Right kidney (tissue), 1 donor: ENCODE measurements at regions not wholly inside any gene's neighbourhood (a gene's known extent, or its start where the extent isn't known, plus 50 kb on each side); places are given as distances from the start of the nearest gene placed in this dataset.

Experiments
- DNase-seq: peaks from one replicate; pipeline ENCODE4 v3.0.0-alpha.2; 2016

DNA sequence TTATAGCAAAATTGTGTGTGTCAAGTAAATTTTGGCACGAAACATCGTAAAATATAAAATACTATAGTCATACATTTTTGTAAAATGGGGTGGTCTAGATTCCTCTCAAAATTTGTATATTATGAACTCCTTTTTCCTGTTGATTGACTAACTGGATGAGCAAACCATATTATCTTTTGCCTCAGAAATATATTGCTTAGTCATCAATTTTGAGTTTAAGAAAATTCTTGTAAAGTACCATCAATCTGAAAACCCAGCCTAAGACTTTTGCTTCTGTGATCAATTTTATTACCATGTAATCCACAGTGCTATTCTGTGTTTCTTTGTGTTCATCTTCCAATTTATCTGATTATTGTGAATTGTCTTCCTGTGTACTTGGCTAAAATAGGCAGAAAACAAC, 98.0 kb upstream of the PCDH18 start:
- no peak for DNase-seq

DNA sequence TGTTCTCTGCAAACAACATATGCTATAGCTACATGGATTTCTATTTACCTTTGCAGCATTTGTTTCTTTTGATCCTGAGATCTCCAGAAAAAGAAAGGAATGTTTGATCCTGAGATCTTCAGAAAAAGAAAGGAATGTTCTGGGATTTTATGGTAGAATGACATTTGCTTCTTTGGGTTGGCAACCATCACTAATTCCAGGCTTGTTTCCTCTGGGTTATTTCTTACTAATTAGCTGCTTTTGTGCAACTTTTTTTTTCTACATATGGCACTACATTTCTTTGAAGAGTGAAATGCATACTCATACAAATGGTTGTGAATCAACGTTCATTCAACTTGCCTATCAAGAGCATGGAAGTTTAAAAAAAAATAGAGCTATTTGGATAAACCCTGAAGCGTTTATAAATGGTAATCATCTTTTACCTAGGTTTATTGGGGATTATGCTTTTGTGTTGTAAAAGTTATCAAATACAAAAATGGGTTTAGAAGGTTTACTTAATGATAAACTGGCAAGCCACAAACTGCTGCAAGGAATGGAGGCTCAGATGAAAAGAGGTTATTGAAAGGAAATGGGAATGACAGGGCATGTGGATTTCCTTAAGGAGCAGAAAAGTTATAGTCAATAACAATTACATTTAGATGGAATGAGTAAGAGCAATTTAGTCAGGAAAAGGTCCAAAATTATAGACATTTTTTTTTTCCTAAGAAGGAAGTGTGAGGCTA, 95.6 kb upstream of the PCDH18 start:
- DNase-seq: no peak

DNA sequence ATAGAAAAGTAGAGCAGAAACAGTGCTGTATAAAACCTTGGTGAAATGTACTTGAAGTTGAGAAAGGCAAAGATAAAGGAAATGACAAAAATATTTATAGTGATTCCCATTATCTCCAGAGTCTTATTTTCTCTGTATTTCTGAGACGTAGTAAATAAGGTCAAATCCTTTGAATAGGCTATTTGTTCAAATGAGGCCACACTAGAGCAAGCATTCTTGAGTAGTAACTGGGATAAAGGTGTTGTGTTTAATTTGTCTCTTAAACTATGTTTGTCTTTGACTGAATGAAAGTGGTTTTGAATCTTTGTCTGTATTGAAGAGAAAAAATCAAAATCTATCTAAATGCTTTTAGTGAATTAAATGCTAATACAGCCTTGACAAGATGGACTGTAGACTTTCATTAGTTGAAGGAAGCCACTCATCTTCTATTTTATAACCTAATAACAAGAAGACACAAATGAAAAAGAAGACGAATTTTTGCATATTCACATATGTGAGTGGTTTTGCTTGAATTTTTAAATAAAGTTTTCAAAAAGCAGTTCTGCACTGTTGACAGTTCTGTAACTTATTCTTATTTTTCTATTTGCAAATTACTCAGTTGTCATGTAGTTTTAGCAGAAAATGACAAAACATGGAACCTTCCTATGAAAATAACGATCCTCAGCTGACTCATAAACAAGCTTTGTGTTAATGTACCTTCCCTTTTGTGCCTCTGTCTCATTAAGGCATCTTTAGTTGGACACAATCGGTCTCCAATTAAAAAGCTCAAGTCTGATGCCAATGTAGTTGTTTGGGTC, 94.8 kb upstream of the PCDH18 start:
- DNase-seq: no peak

- DNase-seq: no peak
These were observed 90.7 kb upstream of the PCDH18 start for GRCh38 chr4:137623013-137623412.

DNA sequence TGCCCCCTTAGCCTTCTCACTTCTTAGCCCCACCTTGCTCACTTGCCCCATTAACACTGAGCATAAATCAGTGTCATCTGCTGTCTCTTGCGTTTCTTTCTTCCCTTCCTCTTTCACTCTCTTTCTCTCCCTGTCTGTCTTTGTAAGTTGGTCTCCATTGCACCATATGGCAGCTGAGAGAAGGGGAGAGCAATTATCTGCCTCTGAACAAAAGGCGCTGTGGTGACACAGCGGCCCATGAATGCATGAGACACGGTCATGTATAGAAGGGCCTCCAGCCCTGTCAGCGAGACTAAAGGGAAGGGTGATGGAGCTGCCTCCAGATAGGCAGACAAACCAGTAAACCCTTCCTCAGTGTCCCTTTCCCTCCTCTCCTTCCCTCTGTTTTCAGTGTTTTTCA, 88.8 kb upstream of the PCDH18 start:
- DNase-seq: peak; percentile 32

DNA sequence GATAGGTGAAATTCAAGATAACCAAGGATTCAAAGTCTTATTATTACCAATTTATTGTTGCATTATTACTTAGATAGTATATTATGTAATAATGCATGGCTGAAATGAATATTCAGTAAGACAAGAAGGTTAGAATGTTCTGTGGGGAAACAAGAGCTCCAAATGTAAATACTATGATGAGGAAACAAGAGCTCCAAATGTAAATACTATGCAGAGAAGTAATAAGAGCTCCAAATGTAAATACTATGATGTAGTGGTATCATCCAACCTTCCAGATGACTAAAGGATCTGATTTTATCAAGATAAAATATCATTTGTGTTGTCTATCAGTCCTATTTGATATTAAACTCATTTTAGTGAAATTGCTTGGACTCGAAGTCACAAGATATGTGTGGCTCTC, 82.2 kb upstream of the PCDH18 start:
- no peak for DNase-seq

DNA sequence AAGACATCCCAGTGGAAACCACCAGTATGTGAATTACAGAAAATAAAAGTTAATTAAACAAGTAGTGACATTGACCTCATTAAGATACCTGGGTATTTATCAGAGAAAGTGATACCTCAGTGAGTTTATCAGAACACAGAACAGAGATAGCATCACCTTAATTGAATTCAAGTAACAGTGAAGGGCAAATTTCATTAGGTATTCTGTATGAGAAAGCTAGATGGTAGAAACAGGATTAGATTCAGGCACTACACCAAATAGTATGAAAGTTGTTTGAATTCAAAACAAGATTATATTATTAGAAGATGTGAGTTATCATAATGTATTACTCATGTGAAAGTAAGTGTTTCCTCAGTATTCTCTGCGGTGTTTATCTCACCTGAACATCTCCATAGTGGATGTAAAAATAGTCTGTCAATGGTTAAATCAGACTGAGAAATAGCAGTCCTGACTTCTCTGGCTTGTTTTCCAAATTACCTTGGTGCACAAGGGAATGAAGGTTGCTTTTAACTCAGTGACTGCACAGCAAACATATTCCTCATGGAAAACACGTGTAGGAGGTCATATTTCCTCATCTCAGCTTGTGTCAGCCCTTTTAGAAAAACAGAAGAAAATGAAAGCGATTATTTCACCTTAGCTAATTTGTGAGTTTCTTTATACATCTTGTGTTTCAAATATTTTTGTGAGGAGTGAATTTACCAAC, 79.9 kb upstream of the PCDH18 start:
- DNase-seq: no peak

DNA sequence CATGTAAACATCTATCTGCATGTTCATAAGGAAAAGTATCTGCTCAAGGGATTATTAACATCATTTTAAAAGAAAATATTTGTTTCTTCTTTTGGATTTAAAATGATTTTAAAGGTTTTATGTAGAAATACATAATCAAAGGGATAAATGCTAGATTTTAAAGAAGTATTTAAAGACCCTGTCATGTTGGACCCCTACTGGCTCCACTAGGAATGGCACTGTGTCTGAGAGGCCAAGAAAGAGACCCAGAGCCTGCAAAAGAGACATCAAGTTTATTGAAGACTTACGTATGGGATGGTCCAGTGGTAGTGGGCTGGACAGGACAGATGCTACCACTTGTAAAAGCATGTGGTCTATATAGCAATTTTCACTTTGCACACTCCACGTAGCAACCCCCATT, 78.7 kb upstream of the PCDH18 start:
- no peak for DNase-seq

DNA sequence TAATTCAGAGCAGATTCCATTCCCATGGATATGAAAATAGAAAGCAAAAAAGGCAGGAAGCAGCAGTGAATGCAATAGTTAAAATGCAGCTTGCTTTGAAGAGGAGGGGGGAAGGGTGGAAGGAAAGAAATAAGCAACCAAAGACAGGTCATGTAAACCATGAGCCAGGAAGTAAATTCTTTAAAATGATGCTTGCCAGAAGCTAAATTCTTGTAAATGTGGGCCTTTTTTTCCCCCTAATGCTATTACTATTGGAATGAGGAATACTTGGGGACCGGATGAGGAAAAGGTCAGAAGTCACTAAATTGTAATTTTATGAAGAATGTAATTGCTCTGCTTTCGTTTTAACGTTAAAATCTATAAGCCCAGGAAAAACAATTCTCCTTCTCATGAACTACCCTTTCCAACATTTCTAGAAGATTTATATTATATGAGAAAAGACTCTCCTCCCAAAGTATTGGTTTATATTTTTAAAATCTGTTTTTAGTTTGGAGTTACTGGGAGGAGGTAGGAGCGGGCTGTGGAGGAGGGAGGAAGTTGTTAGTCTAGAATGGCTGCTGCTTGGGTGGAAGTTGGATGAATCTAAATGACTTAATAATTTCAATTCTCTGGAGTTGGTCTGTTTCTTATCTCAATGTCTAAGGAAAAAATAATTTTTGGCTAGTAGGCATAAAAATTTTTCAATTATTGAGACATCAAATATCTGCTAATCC, 77.6 kb upstream of the PCDH18 start:
- DNase-seq: peak; percentile 23

GRCh38 chr4:137608085-137608484, 75.8 kb upstream of the PCDH18 start:
- DNase-seq: no peak

GRCh38 chr4:137602436-137602835, 70.1 kb upstream of the PCDH18 start:
- DNase-seq: no peak

DNA sequence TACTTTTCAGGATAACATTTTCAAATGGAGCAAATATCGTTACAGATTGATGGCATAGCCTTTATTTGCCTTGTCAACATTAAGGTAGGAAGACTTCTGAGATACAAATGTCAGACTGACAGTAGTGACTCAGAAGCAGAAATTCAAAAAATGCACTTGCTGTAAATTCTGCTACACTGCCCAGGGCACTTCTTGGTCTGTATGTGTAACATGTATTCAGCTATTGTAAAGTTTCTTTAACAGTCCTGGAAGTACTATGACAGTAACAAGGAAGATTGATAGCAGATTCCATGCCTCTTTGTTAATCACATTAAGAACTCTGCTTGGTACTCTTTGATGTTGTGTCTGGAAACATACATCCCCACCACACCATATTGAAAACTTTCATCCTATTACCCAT, 69.6 kb upstream of the PCDH18 start:
- no peak for DNase-seq

GRCh38 chr4:137599734-137600133, 67.4 kb upstream of the PCDH18 start:
- no peak for DNase-seq

DNA sequence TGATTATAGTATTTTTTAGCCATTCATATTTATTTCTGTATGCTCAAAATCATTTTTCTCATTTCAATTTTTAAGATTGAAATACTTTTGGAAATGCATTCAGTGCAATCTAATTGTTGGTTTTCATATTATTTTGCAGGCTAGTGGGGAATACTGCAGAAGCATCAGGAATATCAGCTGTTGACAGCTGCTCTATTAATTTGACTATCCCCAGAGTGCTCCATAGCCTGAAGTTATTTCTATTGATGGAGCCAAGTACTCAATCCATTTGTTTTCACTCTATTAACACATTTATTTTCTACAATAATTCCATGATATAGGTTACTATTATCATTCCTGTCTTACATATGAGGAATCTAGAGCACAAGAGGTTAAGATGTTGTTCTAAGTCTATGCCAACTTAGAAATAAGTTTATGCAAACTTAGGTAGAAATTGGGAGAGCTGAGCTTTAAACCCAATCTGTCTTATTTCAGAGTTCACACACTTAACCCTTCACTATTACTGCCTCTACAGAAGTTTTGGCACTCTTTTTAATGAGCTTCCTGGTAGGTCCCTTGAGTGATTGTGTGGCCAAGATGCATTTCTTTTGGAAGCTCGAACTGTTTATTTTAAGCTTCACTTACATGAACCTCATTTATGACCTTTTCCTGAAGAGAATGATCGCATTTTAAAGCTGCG, 65.6 kb upstream of the PCDH18 start:
- DNase-seq: no peak

GRCh38 chr4:137587796-137588195, 55.5 kb upstream of the PCDH18 start:
- no peak for DNase-seq

- DNase-seq: no peak
These were observed 51.4 kb upstream of the PCDH18 start for GRCh38 chr4:137583671-137584070.
